Muscle of back (tissue), 3 donors: ENCODE measurements at regions not wholly inside any gene's neighbourhood (a gene's known extent, or its start where the extent isn't known, plus 50 kb on each side); places are given as distances from the start of the nearest gene placed in this dataset.
A peak's percentile ranks its signal among the peaks of the same experiment; 100 is the strongest.
"Not testable (repeated sequence)": the region's sequence is repeated elsewhere in the genome, so short reads cannot be mapped to it uniquely, and the experiment has no call there.

Source experiments
- DNase-seq, 3 donors: peaks; one replicate each; pipeline versions ENCODE4 v3.0.0 to v3.0.0-alpha.2; 2013

DNA sequence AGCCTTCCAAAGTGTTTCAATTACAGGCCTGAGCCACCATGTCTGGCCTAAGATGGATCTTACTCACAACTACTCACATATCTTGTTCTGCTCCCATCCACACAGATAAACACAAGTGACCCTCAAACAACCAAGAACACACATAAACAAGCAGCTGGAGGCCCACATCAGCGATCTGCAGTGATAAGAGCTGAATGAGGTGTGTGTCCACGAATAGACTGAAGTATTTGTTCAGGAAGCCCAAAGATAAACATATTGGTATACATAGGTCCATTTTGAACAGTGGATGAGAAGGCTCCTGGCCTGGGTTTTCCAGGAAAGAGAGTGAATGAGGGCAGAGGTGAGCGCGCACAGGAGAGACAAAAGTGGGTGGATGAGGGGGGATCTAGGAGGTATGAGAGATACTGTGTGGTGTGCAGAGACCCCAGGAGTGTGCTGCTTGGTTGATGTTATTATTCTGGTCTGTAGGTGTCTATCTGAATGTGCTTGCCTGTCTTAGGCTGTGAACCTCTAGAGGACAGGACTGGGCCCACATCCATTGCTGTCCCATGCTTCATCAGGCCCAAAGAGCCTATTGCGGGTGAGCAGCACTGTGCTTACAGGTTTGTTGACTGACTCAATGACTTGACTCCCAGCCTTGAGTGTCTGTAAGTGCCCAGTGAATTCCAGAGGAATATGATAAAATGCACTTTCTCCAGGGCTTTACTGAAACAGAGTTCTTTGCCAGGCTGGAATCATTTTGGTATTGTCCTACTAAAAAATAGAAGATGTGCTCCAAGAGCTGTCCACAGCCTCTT lies 79.9 kb upstream of the ATP1A1 start:
- DNase-seq = no peak

DNA sequence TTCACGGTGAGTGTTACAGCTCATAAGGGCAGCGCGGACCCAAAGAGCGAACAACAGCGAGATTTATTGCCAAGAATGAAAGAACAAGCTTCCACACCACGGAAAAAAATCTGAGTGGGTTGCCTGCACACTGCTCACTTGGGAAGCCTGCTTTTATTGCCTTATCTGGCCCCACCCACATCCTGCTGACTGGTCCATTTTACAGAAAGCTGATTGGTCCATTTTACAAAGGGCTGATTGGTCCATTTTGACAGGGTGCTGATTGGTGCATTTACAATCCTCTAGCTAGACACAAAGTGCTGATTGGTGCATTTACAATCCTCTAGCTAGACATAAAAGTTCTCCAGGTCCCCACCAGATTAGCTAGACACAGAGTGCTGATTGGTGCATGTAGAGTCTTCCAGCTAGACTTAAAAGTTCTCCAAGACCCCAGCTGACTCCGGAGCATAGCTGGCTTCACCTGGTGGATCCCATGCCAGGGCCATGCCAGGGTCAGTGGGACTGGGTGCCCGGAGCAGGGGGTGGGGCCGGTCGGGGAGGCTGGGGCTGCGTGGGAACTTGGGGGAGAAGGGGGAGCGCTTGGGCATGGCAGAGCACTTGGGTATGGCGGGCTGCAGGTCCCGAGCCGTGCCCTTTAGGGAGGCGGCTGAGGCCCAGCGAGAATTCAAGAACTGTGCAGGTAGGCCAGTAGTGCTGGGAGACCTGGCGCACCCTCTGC lies 75.4 kb upstream of the ATP1A1 start:
- DNase-seq = no peak

DNA sequence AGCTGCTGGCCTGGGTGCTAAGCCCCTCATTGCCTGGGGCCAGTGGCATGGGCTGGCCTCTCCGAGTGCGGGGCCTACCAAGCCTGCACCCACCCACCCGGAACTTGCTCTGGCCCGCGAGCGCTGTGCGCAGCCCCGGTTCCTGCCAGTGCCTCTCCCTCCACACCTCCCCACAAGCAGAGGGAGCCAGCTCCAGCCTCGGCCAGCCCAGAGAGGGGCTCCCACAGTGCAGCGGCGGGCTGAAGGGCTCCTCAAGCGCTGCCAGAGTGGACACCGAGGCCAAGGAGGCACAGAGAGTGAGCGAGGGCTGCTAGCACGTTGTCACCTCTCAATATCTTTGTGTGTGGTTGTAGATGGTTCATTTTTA lies 74.8 kb upstream of the ATP1A1 start:
- not testable (repeated sequence) for DNase-seq

DNA sequence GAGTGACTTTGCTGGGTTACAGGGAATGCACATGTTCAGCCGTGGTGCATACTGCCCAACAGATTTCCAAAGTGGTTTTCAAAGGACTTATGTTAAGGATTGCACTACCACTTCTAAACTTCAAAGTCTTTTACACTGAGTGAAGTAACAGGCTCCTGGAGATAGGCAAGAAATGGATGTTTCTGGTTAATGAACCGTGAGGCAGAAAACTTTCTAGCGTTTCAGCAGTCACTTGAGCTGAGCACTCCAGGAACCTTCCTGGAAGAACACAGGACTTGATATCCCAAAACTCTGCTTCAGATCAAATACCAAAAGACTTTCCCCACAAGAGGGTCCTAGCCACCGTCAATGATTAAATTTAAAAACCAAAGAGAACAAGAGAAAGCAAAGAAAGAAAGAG lies 74.3 kb upstream of the ATP1A1 start:
- no peak for DNase-seq

DNA sequence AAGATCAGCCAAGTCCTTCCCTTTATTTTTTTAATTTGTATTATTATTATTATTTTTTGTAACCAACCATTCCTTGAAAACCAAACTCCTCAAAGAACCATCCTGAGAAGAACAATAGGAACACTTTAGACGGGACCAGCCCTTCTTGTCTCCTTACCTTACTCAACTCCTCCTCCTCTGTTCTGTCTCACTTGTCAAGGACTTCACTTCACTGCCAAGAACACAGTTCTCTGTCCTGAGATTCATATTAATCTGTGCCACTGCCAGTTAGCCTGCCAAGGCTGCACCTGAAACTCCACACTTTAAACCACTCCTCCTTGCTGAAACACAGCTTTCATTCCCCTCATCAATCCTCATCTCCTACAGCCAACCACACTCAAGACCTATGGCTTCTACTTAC lies 73.8 kb upstream of the ATP1A1 start:
- no peak for DNase-seq

DNA sequence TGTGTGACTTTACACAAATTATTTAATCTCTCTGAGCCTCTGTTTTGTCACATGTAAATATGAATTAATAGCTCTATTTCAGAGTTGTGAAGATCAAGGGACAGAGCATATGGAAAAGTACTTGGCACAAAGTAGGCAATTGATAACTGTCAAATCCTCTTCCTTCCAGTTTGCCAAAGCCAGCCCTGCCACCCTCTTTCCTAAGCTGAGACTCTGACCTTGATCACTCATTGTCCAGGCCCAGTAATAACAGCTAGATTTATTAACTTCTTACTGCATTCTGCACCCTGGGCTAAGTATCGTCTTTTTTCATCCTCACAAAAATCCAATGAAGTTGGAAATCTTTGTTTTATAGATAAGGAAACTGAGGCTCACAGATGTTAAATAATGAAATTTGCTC lies 70.8 kb upstream of the ATP1A1 start:
- DNase-seq = no peak

DNA sequence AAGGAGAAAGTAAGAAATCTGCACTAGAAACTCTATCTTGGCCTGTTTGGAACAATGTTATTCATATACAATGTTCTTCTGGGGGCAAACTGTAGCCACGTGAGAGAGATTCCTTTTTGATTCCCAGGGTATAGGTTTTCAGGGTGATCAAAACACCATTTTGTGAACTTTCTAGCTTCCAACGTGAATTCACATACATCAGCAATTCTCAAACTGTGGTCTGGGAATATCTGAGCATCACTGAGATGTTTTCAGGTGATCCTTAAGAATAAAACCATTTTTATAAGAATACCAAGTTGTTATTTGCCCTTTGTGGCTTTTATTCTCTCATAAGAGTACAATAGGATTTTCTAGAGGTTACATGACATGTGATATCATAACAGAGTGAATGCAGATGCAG lies 66.9 kb upstream of the ATP1A1 start:
- DNase-seq = no peak

DNA sequence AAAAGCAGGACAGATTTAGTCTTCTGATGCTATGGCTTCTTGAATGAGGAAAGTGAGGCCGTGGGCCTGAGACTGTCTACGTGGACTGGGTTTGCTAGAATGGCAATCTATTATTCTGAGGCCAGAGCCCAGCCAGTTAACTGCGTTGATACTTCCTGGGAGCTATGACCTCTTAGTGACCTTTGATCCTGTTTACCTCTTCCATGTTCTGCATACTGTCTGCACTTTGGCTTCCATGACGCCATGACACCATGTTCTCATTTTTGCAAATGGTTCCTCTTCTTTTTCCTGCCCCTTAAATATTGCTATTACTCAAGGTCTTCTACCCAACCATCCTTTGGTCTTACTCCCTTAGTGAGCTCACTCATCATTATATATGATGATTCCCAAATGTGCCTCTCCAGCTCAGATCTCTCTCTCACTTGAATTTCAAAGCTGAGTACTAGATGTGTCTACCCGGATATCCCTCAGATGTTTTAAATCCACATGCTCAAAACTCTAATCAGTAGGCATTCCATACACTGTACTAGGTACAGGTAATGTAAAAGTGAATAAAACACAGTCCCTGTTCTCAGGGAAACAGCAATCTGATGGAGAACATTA lies 66.1 kb upstream of the ATP1A1 start:
- no peak for DNase-seq

DNA sequence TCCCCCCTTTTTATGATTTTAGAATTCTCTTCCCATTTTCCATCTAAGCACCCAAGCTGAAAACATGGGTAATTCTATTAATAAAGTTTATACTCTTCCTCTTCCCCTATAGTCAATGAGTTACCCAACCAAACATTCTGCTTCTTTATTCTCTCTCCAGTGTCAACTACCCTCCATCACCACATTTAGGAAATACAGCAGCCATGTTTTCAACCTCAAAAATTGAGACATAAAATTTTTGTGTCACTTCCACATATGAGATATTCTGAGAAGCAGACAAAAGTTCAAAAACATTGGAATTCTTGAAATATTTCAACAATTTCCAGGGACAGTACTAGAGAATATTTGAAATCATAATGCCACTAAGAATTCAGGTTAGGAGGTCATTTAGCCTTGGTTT lies 64.8 kb upstream of the ATP1A1 start:
- no peak for DNase-seq

DNA sequence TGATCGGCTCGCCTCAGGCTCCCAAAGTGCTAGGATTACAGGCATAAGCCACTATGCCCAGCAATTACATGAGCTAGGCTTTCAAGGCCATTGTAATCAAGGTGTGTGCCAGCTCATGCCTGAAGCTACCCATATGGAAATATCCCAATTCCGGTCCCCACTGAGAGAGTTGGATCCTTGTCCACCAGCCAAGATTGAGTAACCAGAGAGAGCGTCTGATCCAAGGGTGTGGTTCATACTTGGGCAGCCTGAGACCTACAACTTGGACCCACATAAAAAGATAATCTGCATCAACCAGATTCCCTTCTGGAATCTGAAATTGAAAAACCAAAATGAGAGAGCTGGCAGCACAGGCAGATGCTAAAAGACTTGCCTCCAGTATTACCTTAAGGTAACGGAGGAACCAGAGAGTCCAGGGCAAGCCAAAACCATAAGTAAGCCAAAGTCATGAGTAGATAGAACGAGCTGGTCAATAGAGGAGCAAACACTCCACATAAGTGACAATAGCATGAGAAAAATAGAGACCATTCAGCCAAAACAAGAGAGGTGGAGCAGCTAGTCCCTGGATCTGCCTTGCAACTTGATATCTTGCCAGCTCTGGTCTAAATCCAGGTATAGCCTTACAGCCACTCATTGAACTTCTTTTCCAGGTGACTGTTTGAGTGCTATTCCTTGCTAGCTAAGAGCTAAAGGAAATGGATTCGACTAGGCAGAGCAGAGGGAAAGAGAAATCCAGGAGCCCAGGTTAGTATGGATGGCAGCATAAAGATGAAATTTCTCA lies 63.8 kb upstream of the ATP1A1 start:
- no peak for DNase-seq

DNA sequence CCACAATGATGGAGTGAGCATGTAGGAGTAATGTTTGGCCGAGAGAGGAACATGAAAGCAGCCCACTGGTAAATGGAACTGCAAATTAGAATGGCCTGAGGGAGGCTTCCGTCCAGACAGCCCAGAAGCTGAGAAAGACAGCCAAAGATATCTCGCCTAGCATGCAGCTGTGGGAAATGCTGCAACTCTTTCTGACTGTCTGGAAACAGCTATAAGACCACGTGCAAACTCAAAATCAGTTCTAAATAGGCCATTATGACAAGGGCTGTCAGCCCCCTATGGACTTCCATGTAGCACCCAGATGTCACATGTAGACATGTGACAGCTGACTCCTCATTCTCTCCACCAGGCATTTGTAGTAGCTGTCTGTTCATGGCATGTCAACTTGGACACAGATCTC lies 62.9 kb upstream of the ATP1A1 start:
- peak in 1 of 3 donors; percentile 22 for DNase-seq

DNA sequence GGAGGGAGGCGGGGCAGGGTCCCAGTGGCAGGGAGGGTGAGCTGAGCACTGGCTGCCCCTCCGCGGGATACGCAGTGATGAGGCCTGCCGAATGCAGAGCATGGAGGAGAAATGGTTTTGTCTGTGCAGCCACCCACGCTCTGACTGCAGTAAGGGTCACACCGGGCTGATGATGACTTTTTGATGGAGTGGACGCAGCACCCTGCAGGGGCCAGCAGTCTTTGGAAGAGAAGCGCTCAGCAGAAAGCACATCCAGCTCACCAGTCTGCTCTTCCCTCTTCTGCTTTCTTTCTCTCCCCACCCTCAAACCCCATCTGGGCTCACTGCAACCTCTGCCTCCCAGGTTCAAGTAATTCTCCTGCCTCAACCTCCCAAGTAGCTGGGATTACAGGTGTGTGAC lies 61.9 kb upstream of the ATP1A1 start:
- DNase-seq = no peak

DNA sequence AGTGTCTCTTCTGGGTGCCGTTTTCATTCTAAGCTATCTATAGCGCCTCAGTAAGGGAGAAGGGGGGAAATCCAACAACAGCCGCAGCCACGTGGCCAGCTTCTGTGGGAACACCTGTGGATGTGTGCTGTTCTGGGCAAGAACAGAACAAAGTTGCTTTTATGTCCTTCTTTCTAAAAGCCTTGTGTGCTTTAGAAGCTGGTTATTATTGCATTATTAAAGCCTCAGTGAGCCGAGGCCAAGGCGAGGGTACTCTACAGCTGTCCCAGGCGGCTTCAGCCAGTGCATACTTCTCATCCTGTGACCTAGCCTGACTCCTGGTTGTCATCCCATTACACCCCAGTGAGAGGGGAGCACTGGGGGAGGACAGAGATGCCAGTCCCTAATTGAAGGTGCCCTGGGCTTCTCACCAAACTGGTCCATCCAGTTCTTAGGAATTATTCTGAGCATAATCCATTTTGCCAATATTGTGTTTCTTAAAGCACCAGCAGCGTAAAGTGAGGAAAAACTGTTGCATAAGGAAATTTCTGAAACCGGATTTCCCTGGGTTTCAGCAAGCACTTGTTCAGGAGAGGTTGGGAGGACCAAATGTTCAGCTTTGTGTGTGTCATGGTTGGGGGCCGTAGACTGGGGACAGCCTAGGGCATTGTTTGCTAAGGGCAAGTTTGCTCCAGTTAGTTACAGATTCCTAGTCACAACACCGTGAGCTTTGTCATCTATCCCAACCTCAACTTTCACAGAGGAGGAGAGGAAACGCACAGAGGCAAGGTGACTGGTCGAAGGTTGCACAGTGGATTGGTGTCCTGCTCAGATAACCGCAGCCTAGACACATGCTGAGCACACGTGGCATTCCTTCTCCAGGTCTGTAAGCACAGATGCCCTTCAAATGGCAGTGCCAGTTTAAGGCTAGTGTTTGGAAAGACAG lies 61.0 kb upstream of the ATP1A1 start:
- DNase-seq = peak in 1 of 3 donors; percentile 17

DNA sequence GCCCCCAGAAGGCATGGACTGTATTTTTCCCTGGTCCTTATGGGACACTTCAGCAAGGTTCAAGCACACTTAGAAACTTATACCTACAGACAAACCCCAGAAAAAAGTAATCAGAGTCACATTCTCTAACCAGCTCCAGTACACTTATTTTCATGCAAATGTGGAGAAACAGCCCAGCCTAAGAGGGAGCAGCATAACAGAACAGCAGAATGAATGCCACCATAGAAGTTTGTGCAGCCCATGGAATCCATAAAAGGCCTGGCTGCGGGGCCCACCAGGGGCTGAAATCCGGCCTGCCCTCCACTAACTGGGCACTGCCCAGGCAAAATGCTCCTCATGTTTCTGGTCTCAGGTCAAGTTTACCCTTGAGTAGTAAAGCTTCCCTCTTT lies 60.4 kb upstream of the ATP1A1 start:
- DNase-seq = no peak

DNA sequence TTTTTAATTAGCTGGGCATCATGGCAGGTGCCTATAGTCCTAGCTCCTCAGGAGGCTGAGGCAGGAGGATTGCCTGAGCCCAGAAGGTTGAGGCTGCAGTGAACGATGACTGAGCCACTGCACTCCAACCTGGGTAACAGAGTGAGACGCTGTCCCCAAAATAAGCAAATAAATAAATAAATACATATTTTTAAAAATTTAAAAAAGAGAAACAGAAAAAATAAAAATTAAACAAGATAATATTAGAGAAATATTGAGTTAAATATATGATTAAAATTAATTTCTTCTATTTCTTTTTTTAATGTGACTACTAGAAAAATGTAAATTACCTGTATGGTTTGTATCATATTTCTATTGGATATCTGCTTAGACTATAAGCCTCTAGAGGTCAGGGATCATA lies 59.3 kb upstream of the ATP1A1 start:
- no peak for DNase-seq

DNA sequence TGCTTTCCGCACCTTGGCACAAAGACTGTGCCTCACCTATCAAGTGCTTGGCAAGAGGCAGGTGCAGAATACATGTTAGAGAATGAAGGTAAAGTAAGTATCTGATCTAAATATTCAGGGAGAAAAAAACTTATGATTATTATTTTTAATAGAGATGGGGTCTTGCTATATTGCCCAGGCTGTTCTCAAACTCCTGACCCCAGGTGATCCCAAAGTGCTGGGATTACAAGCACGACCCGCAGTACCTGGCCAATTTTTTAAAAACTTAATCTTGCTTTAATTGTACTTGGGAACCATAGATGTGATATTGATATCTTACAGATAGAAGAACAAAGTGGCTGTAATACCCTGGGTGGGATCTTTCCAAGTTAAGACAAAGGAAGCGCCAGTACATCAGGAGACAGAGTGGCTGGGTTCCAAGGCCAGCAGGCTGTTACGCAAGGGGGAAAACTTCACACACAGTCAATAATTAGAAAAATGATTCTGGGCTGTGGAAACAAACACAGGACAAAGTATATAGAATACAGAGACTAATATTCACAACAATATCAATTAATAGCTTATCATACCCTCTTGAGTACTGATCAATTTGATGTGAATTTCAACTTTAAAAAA lies 58.6 kb upstream of the ATP1A1 start:
- DNase-seq = no peak

DNA sequence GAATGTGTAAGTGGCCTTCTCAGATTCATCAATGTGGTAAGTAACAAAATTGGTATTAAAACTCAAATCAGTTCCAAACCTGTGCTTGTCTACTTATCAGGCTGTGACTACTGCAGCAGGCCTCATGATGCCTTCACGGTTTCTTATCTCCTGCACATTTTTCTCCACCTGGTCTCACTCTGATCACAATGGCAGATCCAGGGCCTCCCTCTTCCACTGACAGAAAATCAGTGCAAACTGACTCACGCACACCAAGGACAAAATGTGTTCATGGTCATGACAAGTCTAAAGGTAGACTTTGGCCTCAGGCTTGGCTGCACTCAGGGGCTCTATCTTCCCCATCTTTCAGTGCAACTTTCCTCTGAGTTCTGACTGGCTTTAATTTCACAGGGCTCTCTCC lies 56.7 kb upstream of the ATP1A1 start:
- DNase-seq = no peak

DNA sequence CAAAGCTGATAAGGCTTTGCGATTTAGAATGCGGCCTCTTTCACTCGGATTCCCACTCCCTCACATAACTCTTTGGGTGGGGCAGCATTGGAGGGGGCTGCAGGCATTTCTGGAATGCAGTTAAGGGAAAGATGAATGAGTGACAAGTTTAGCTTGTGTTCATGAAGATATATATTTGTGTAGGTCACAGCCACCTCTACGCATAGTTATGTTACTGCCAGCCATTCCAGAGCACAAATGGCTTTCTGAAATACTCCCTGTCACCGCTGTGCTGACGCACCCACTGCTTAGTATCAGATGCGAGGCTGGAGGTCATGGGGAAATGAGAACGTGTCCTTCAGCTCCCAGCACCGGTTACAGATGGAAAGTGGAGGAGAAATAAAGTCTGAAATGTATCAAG lies 54.1 kb upstream of the ATP1A1 start:
- peak in 1 of 3 donors; percentile 18 for DNase-seq

DNA sequence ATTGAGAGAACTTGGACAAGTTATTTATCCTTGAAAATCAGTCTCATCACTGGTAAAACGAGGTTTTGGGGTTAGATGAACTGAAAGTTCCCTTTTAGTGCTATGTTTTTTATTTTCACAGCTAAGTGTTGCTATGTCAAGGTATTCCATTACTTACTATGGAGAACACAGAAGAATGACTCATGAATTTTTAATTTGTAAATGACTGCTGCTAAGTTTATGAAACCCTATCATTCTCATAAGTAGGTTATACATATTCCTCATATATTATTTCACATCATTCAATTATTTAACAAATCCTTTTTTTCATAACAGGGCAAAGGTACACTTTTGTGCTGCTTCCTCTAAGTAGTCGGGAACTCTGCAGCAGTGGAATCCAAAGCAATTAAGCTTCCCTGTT lies 52.2 kb upstream of the ATP1A1 start:
- DNase-seq = no peak

DNA sequence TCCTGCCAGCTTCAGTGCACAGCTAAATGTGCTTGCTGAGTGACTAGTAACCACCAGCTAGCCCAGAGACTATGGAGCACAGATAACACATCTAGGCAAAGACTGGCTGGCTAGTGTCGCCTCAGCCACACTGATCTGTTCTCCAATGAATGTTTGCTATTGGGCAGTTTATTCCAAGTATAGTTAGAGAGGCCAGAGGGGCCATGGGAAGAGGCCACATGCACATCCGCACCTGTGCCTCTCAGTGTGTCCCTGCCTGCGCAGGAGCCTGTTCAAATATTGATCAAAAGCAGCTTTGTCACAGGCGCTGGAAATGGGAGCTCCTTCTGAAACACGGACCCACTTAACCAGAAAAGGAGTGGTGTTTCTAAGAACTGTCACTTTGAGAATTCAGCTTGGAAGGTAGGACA lies 51.3 kb upstream of the ATP1A1 start:
- DNase-seq = no peak
